ENCODE measurements at regions not wholly inside any gene's neighbourhood (a gene's known extent, or its start where the extent isn't known, plus 50 kb on each side); places are given as distances from the start of the nearest gene placed in this dataset.

- DNase-seq, result no peak
Measured at GRCh38 chr3:39751286-39751685, 58.1 kb upstream of the MYRIP start.

DNA sequence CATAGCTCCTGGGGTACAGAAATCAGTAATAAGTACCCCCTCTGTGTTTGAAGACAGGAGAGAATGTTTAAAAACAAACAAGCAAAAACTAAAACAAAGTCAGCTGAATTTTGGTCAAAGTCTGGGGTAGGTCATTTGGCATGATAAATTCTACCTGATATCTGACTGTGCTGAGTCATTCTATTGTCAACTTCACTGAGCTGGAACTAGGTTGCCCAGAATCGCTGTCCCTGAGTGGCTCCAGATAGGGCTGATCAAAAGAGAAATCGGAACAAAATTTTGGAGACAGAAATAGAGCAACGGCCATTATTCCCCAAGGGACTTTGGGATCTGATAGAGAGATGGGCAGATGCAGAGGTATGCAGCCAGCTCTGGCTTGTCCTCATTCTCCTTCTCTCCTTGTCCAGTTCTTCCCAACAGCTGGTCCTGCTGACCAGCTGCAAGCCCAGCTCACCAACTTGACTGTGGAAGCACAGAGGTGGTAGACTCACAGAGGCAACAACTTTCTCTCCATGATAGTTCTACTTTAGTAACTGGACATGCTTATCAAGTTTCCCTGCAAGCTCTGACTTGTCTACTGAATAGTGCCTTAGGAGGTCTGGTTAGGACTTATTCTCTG, 57.3 kb upstream of the MYRIP start:
- no peak for DNase-seq

DNA sequence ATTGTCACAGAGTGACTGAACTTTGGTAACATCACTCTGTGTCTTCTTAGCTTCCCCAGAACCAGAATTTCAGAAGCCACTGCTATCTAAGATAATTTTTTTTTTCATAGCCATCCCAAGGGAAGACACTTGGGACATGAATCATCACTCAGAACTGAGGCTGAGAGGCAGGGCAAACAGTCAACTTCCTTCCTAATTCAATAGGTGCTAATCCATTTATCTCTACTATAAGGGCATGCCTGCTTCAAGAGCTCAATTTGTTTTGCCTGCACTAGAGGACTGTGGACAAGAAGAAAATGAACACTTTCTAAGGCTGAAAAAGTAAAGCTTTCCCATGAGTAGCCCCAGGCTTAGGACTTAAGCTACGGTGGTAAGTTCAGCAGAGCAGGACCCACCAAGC, 56.7 kb upstream of the MYRIP start:
- DNase-seq, result no peak

- no peak for DNase-seq
Measured at GRCh38 chr3:39753391-39753790, 56.0 kb upstream of the MYRIP start.

DNA sequence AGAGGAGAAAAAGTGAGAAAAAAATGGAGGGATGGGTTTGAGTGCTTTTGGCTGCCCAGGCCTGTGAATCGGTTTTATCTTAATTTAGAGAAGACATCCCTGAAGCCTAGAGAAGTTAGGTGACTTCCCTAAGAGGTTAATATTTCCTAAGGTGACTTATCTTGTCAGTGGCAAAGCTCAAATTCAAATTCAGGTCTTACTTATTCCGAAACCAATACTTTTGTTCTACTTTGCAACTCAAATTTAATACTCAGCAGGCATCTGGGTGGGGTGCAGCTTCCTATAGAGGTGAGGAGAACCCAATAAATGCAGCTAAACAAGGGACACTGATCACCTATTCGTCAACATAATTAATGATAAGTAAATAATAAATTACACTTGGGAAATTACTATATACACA, 54.9 kb upstream of the MYRIP start:
- DNase-seq, result no peak

- no peak for DNase-seq
Measured at GRCh38 chr3:39755100-39755499, 54.3 kb upstream of the MYRIP start.

DNA sequence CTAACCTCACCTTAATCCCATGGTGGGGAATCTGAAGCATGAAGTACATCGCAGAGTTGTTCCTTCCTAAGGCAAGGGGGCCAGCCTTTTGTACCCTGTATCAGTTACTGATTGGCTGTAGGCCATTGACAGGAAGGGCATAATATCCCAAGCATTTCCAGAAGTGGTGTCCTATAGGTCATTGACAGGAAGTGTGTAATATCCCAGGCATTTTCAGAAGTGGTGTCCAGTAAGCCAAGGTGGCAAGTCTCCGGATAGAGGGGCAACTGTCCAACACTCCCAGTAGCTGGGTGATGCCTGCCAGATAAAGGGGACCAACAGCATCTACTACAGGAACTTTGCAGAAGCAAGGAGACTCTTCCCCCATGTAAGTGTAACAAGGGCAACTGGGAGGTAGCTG, 52.1 kb upstream of the MYRIP start:
- no peak for DNase-seq
